VCaP (cell line): ENCODE measurements at regions not wholly inside any gene's neighbourhood (a gene's known extent, or its start where the extent isn't known, plus 50 kb on each side); places are given as distances from the start of the nearest gene placed in this dataset.

Experiments used
- H3K27ac ChIP-seq: fragments of 450-650 bp; 2 replicates; pipeline ENCODE4 v1.5.1; 2017
- CTCF ChIP-seq: fragments of 450-650 bp; conservative IDR thresholded peaks from 2 replicates; pipeline ENCODE4 v1.5.1; 2017; ENCODE audit warnings: mild to moderate bottlenecking, moderate library complexity

GRCh38 chr1:38125837-38126520, 79.4 kb upstream of the POU3F1 start:
- no peak overlapping the region for H3K27ac ChIP-seq

GRCh38 chr1:38125016-38125415, 78.4 kb upstream of the POU3F1 start:
- no peak for TF ChIP-seq CTCF
- no peak overlapping the region for H3K27ac ChIP-seq

More at GRCh38 chr1:38125837-38126520, 79.4 kb upstream of the POU3F1 start:
- TF ChIP-seq CTCF, result no peak

DNA sequence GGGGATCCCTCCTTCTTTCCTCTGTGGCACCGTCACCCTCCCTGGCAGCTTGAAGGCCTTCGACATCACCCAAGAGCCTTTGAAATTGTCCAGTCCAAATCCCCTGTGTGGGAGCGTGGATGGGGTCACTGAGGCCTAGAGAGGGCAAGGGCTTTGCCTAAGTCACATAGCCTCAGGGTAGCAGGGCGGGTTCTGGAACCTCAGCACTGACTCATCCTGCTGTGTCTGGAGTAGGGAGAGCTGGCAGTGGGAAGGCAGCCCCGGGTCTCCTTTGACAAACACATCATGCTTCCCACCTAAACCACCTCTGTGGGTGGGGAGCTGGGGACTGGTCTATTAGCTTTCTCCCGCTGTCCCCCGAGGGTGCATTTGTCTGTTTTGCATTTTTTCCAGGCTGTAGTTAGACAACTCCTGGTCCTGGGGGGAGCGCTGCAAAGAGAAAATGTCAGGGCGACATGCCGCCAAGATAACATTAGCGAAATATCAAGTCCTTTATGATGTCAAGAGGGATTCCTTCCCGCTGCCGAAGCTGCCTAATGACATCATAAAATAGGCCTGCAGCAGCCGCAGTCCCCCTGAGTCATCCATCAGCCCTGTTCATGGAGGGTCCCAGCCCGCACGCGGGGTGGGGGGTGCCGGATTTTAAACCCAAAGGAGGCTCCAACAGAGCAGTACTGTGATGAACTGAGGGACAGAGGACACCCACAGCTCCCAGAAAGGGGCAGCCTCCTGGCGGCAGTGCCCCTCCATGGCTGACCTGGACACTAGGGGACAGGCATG, 77.0 kb upstream of the POU3F1 start:
- H3K27ac ChIP-seq, result no peak overlapping the region

DNA sequence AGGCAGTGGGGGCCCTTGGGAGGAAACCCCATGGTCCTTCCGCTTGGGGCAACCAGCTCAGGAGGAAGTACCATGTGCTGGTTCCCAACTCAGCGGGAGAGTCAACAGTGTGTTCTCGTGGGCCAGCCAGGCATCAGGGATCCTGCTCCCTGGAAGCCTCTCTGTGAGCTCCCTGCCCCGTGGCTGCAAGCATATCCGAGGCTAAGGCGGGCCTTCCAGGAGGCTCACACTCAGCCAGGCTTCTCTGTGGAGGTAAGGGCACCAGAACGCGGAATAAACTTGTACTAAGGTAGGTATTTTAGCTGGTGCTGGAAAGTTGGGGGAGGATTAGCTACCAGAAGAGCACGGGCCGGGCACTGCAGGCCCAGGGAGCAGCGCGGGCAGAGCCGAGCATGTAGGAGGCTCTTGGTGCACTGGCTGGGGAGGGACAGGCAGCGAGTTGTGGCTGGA, 74.7 kb upstream of the POU3F1 start:
- no peak for TF ChIP-seq CTCF
- H3K27ac ChIP-seq, result no peak overlapping the region

More for the DNA sequence above, 77.0 kb upstream of the POU3F1 start:
- TF ChIP-seq CTCF, result no peak

DNA sequence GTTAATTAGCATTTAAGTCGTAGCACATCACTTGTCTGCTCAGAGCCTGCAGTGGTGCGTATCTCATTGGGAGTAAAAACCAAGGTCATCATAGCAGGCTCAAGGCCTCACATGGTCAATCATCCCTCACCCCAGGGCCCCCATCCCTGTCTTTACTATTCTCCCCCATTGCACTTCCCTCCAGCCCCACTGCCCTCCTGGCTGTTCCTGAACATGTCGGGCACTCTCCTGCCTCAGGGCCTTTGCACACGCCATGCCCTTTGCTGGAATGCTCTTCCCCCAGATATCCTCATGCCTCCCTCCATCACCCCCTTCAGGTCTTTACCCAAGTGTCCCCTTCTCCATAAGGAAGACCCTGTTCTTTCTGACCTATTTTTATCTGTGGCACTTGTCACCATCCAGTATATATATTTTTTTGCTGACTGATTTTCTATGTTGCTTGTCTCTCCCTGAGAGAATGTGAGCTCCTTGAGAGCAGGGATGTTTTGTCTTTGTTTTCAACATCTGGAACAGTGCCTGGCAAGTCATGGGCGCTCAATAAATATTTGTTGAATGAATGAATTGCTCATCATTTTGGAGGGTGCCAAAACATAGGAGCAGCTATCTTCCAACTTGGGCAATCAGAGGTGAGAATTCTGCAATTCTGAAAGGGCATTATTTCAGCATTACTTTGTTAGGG, 74.1 kb upstream of the POU3F1 start:
- H3K27ac ChIP-seq, result no peak overlapping the region
- TF ChIP-seq CTCF, result no peak

- no peak for TF ChIP-seq CTCF
Observed at GRCh38 chr1:38118976-38119375, 72.4 kb upstream of the POU3F1 start.

DNA sequence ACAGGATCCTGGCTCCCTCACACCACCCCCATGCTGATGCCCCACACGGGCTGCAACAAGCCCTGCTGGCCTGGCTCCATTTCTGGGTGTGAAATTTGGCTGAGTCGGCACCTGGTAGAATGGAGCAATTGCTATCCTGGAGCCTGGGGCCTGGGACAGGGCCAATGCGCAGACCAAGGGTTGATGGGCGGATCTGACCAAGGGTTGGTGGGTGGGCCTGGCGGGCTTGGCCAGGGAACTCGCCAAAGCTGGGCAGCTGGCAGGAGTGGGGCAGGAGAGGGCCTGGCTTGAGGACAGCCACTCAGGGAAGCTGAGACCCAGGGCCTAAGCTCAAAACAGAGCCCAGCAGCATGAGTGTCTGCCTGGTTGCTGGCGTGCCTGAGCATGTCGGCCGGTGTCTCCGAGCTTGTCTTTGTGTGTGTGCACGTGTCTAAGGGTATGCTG, 70.9 kb upstream of the POU3F1 start:
- H3K27ac ChIP-seq, result no peak overlapping the region
- no peak for TF ChIP-seq CTCF

More at GRCh38 chr1:38118976-38119375, 72.4 kb upstream of the POU3F1 start:
- H3K27ac ChIP-seq, result no peak overlapping the region
